ENCODE measurements at regions not wholly inside any gene's neighbourhood (a gene's known extent, or its start where the extent isn't known, plus 50 kb on each side); places are given as distances from the start of the nearest gene placed in this dataset.

DNA sequence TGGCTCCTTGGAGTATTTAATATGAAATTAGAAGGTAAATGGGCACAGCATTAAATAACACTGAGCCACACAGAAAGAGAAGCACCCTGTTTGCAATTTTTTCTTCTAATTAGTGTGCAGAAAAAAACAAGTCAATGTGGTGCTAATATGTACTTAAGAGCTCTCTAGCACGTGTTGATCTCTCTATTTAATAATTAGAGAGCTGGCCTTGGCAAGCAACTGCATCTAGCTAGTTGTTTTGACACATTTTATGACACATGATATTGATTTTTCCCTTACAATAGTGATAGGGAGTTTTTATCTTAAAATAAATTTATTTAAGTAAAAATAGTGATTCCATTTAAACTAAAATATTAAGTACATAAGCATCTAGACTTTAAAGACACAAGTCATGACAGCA lies 54.5 kb upstream of the NUDT12 start:
- TF ChIP-seq FOXA1 (IDR thresholded peaks at IDR 0.05) (no peak), HDGF (IDR thresholded peaks at IDR 0.05; ENCODE audit: borderline replicate concordance) (no peak), BHLHE40 (IDR thresholded peaks at IDR 0.05; ENCODE audit: borderline replicate concordance) (no peak), NFRKB (IDR thresholded peaks at IDR 0.05) (no peak), CTBP1 (IDR thresholded peaks at IDR 0.05; ENCODE audit: borderline replicate concordance) (no peak), FOXM1 (IDR thresholded peaks at IDR 0.05; ENCODE audit: borderline replicate concordance) (no peak), ARNT (IDR thresholded peaks at IDR 0.05) (no peak), SP1 (IDR thresholded peaks at IDR 0.05) (no peak), ELF4 (IDR thresholded peaks at IDR 0.05) (no peak), SUZ12 (IDR thresholded peaks at IDR 0.05) (no peak)

Measured in HEK293T (cell line).